ENCODE measurements at regions not wholly inside any gene's neighbourhood (a gene's known extent, or its start where the extent isn't known, plus 50 kb on each side); places are given as distances from the start of the nearest gene placed in this dataset.
"Not testable (repeated sequence)": the region's sequence is repeated elsewhere in the genome, so short reads cannot be mapped to it uniquely, and the experiment has no call there.

DNA sequence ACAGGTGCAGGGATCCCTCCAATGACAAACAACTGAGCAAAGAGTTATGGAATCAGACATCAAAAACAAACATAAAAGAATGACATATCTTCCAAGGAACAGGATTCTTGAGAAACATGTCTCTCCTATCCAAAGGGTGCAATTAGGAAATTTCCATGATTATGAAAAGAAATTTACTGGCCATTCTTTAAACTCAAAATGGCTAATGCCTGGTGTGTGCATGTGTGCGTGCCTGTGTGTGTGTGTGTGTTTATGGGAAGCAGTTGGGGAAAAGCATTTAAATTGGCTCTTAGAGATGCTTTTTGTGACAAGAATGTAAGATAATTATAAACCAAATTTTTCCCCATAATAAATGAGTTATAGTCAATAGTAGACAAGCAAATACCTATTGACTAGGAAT lies 320.5 kb upstream of the THBS1 start:
- no peak overlapping the region for H3K4me3 ChIP-seq (ENCODE audit: control insufficient read depth, low read depth, low read length)
- DNase-seq (ENCODE audit: low read depth): no peak
- TF ChIP-seq, protein P1, sequence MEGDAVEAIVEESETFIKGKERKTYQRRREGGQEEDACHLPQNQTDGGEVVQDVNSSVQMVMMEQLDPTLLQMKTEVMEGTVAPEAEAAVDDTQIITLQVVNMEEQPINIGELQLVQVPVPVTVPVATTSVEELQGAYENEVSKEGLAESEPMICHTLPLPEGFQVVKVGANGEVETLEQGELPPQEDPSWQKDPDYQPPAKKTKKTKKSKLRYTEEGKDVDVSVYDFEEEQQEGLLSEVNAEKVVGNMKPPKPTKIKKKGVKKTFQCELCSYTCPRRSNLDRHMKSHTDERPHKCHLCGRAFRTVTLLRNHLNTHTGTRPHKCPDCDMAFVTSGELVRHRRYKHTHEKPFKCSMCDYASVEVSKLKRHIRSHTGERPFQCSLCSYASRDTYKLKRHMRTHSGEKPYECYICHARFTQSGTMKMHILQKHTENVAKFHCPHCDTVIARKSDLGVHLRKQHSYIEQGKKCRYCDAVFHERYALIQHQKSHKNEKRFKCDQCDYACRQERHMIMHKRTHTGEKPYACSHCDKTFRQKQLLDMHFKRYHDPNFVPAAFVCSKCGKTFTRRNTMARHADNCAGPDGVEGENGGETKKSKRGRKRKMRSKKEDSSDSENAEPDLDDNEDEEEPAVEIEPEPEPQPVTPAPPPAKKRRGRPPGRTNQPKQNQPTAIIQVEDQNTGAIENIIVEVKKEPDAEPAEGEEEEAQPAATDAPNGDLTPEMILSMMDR (conservative IDR thresholded peaks at IDR 0.05; ENCODE audit: control insufficient read depth, insufficient read depth, low read depth, low read length): no peak

DNA sequence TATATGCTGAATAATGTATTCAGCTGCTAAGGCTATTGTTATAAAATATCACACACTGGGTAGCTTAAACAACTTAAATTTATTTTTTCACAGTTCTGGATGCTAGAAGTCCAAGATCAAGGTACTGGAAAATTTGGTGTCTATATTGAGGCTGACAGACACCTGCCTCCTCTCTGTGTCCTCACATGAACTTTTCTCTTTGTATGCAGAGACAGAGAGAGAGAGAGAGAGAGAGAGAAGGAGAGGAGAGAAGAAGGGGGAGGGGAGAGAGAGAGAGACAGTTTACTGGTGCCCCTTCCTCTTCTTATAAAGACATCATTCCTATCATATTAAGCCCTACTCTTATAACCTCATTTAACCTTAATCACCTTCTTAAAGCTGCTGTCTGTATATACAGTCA lies 320.1 kb upstream of the THBS1 start:
- TF ChIP-seq, protein P1 (conservative IDR thresholded peaks at IDR 0.05; ENCODE audit: control insufficient read depth, insufficient read depth, low read depth, low read length): no peak
- DNase-seq (ENCODE audit: low read depth): no peak

DNA sequence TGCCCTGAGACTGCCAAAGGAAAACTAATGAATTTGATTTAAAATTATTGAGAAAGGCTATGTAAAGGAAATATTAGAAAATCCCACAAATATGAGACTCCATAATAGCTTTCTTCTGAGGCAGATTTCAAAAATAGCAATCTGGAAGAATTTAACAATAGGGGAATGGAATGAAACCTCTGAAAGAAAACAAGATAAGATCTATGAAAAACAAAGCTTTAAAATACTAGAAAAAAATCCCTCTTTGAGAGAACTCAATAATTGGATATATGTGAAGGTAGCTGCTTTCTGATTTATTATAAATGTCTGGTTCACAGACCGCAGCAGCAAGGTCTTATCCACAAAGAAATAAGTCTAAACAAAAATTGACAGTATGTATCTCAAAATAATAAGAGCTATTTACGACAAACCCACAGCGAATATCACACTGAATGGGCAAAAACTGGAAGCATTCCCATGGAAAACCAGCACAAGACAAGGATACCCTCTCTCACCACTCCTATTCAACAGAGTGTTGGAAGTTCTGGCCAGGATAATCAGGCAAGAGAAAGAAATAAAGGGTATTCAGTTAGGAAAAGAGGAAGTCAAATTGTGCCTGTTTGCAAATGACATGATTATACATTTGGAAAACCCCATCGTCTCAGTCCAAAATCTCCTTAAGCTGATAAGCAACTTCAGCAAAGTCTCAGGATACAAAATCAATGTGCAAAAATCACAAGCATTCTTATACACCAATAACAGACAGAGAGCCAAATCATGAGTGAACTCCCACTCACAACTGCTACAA lies 319.3 kb upstream of the THBS1 start:
- H3K4me3 ChIP-seq (ENCODE audit: control insufficient read depth, low read depth, low read length); DNase-seq (ENCODE audit: low read depth): not testable (repeated sequence)

More for the DNA sequence above, 320.1 kb upstream of the THBS1 start:
- H3K4me3 ChIP-seq (ENCODE audit: control insufficient read depth, low read depth, low read length): no peak overlapping the region

DNA sequence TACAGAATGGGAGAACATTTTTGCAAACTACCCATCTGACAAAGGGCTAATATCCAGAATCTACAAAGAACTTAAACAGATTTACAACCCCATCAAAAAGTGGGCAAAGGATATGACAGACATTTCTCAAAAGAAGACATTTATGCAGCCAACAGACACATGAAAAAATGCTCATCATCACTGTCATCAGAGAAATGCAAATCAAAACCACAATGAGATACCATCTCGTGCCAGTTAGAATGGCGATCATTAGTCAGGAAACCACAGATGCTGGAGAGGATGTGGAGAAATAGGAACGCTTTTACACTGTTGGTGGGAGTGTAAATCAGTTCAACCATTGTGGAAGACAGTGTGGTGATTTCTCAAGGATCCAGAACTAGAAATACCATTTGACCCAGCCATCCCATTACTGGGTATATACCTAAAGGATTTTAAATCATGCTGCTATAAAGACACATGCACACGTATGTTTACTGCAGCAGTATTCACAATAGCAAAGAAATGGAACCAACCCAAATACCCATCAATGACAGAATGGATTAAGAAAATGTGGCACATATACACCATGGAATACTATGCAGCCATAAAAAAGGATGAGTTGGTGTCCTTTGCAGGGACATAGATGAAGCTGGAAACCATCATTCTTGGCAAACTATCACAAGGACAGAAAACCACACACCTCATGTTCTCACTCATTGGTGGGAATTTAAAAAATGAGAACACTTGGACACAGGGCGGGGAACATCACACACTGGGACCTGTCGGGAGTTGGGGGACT lies 317.7 kb upstream of the THBS1 start:
- DNase-seq (ENCODE audit: low read depth): peak; percentile 44

DNA sequence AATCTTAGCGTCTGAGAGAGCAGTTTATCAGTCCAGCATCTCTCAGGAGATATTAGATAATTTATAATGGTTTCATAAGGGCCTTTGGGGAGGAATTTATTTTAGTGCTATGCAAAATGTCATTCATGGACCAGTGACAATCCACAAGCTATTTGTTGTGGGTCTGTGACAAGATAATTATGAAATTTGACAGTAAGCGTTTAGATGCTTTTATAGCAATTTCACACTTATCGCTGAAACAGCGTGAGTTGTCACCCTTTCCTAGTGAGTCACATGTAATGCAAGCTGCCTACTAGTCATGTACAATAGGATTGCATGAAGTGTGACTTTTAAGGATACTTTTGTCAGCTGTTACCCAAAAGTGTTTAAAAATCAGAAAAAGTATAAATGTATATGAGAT lies 315.6 kb upstream of the THBS1 start:
- no peak overlapping the region for H3K4me3 ChIP-seq (ENCODE audit: control insufficient read depth, low read depth, low read length)
- DNase-seq (ENCODE audit: low read depth): no peak
- TF ChIP-seq, protein P1 (conservative IDR thresholded peaks at IDR 0.05; ENCODE audit: control insufficient read depth, insufficient read depth, low read depth, low read length): no peak

More for the DNA sequence above, 317.7 kb upstream of the THBS1 start:
- not testable (repeated sequence) for H3K4me3 ChIP-seq (ENCODE audit: control insufficient read depth, low read depth, low read length)

DNA sequence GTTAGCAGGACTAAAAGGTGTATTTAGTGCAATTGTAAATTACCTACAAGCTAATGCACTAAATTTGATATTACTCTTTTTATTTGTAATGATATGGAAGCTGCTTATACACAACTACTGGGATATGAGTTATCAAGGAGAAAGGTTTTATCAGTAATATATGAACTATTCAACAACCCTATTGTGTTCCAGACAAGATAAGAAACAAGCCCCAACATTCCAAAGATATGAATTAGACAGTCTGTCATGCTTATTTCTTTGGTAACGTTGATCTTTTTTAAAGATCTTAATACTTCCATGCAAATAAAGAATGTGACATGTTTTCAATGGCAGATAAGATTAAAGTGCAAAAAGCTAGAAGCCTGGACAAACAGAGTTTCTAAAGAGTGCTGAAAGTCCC lies 314.0 kb upstream of the THBS1 start:
- no peak for DNase-seq (ENCODE audit: low read depth)
- H3K4me3 ChIP-seq (ENCODE audit: control insufficient read depth, low read depth, low read length): no peak overlapping the region
- TF ChIP-seq, protein P1 (conservative IDR thresholded peaks at IDR 0.05; ENCODE audit: control insufficient read depth, insufficient read depth, low read depth, low read length): no peak

DNA sequence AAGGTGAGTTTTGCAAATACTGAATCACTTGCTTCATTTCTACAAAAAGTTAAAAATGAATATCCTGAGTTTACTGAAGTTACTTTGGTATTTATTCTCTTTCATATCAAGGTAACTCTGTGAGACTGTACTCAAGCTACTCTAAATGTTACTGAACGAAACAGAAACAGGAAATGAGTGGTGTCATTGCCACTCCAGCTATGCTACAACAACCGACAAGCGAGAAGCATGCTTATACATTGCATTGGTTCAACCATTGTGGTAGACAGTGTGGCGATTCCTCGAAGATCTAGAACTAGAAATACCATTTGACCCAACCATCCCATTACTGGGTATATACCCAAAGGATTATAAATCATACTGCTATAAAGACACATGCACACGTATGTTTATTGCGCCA lies 313.2 kb upstream of the THBS1 start:
- no peak for DNase-seq (ENCODE audit: low read depth)

More for the DNA sequence above, 313.2 kb upstream of the THBS1 start:
- TF ChIP-seq, protein P1 (conservative IDR thresholded peaks at IDR 0.05; ENCODE audit: control insufficient read depth, insufficient read depth, low read depth, low read length): no peak
- H3K4me3 ChIP-seq (ENCODE audit: control insufficient read depth, low read depth, low read length): no peak overlapping the region
